ENCODE measurements at regions not wholly inside any gene's neighbourhood (a gene's known extent, or its start where the extent isn't known, plus 50 kb on each side); places are given as distances from the start of the nearest gene placed in this dataset.
"Not testable (repeated sequence)": the region's sequence is repeated elsewhere in the genome, so short reads cannot be mapped to it uniquely, and the experiment has no call there.

DNA sequence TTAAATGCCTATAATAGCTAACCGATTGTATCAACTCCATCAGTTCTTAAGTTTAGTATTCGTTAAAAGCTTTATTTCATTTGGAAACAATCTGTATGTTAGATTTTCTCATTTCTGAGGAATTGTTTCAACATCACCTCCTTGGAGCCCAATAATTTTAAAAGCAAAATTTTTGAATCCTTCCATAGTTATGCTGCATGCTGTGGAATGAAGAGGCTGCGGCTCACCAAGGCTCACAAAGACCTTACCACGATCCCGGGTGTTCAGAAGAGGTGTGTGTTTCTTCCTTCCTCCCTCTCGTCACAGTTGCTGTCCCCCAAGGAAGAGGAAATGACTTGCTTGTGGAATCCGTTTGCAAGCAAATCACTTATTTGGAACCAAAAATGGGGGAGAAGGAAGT is 143.8 kb downstream of the FGF1 start:
- no peak for DNase-seq

- no peak for DNase-seq
These were observed 144.9 kb downstream of the FGF1 start for GRCh38 chr5:142540922-142541422.

GRCh38 chr5:142539154-142539740 is 146.6 kb downstream of the FGF1 start:
- DNase-seq: no peak

- no peak for DNase-seq
These were observed 148.0 kb downstream of the FGF1 start for GRCh38 chr5:142537938-142538337.

- no peak for DNase-seq
These were observed 153.1 kb downstream of the FGF1 start for GRCh38 chr5:142532781-142533176.

GRCh38 chr5:142531977-142532780 is 153.7 kb downstream of the FGF1 start:
- no peak for DNase-seq

DNA sequence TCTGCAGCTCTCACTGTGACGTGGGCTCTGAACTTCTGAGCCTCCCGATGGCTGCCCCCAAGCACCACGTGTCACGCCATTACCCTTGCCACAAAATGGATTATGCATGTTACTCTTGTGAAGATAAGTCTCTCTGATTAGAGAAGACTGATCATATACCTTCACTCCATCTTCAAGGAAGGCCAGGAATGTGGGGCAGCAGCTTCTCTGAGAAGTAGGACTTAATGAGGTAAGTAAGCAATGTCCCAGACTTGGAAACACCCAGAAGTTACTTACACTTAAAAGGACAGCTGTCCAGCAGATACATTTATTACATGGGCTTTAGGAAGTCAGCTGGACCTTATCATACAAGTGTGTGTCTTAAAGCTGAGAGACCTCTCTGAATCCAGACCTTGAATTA is 155.0 kb downstream of the FGF1 start:
- DNase-seq: no peak

DNA sequence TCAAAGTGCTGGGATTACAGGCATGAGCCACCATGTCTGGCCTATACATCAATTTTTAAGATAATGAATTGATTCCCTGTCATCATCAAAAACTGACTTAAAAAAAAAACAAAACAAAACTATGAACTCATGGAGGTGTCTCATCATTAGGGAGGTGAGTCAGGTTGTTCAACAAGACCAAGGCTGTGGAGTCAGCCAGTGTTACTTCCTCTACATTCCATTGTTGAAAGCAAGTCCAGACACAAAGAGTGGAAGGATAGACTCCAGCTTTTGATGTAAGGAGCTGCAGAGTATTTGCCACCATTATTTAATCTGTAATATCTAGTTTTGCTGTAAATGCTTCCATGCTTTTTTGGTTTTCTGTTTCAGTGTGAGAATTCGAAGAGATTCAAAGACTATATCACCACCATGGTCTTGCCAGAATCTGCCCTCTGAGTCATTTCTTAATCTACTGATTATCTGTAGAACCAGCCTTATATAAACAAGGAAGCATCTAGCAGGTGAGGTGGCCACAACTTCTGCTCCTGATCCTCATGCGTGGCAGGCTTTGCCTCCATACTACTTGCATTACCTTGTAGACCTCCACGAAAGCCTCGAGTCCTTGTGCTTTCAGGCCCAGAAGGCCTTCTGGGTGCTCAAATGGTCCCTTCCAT is 156.1 kb downstream of the FGF1 start:
- no peak for DNase-seq

- no peak for DNase-seq
These were observed 158.1 kb downstream of the FGF1 start for GRCh38 chr5:142527664-142528295.

GRCh38 chr5:142527234-142527633 is 158.7 kb downstream of the FGF1 start:
- DNase-seq: no peak

- no peak for DNase-seq
These were observed 162.9 kb downstream of the FGF1 start for GRCh38 chr5:142522983-142523382.

- DNase-seq: no peak
These were observed 164.2 kb downstream of the FGF1 start for GRCh38 chr5:142521706-142522105.

DNA sequence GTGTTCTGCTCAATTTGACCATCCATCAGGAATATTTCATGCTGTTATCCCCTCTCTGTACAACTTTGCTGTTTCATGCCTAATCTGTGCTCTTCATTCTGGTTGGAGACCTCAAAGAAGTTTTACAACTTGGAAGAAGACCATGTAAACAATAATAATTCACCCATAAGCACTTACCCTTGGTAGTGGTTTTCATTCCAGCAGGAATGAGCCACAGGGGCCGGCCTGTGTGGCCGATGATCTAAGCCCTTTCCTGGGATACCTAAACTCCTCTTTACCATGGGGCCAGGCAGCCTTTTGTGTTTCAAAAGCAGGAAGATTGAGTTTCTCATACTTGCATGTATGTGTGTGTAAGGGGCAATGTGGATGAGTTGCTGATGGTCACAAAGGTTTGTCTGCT is 165.0 kb downstream of the FGF1 start:
- DNase-seq: no peak

DNA sequence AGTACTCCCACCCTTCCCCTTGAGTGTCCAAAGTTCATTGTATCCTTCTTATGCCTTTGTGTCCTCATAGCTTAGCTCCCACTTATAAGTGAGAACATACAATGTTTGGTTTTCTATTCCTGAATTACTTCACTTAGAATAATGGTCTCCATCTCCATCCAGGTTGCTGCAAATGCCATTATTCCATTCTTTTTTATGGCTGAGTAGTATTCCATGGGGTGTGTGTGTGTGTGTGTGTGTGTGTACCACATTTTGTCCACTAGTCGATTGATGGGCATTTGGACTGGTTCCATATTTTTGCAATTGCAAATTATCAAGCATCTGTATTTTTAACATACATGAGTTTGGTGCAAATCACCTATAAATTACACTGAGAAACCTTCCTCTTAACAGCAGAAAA is 166.0 kb downstream of the FGF1 start:
- DNase-seq: not testable (repeated sequence)

DNA sequence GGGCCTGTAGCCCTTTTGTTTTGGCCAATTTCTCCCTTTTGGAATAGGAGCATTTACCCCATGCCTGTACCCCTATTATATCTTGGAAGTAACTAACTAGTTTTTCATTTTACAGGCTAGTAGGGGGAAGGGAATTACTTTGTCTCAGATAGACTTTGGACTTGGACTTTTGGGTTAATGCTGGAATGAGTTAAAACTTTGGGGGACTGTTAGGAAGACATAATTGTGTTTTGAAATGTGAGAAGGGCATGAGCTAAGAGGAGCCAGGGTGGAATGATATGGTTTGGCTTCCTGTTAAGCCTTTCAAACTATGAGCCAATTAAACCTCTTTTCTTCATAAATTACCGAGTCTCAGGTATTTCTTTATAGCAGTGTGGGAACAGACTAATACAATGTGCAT is 168.1 kb downstream of the FGF1 start:
- DNase-seq: no peak

DNA sequence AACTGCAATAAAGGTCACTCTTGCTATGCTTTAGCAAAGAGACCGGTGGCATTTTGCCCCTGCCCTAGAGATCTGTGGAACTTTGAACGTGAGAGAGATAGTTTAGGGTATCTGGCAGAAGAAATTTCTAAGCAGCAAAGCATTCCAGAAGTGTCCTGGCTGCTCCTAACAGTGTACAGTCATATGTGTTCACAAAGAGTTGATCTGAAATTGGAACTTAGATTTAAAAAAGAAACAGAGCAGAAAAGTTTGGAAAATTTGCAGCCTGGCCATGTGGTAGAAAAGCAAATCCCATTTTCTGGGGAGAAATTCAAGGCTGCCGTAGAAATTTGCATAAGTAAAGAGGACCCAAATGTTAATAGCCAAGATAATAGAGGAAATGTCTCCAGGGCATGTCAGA is 169.2 kb downstream of the FGF1 start:
- DNase-seq: no peak

DNA sequence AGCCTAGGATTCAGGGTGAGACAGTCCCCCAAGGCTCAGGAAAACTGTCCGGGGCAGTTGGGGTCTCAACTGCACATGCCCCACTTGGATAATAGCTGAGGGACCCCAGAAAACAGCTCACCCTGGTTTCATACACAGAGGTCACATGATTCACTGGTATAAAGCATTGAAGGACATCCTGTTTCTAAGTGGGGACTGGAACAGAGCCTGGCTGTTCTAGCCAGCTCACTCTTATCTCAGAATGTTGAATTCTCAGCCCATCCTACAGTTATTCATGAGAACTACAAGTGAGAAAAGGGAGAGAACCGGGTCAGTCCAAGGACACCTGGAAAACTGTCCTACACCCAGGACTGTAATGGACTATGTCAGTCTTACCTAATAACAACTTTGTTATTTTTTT is 170.9 kb downstream of the FGF1 start:
- DNase-seq: no peak

GRCh38 chr5:142514196-142514595 is 171.7 kb downstream of the FGF1 start:
- DNase-seq: no peak

GRCh38 chr5:142512043-142513042 is 173.5 kb downstream of the FGF1 start:
- DNase-seq: no peak

- DNase-seq: no peak
These were observed 174.5 kb downstream of the FGF1 start for GRCh38 chr5:142511358-142511757.

DNA sequence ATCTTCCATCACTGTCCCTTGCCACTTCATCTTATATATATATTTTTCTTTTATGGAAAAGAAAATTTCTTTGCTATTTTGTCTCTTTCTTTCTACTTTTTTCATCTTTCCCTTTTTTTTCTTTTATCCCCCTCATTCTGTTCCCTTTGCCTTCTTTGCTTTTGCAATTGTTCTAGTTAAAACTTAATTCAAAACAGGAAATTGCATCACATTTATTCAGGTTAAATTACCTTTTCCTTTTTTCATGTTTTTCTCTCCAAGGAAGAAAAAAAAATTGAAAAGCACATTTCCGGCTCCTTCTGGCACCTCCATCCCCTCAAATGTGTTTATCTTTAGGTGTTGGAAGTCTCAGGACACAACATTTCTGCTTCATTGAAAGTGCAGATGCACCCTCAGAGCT is 176.9 kb downstream of the FGF1 start:
- DNase-seq: no peak

GRCh38 chr5:142508591-142508990 is 177.3 kb downstream of the FGF1 start:
- DNase-seq: no peak
